ENCODE measurements at regions not wholly inside any gene's neighbourhood (a gene's known extent, or its start where the extent isn't known, plus 50 kb on each side); places are given as distances from the start of the nearest gene placed in this dataset.

DNA sequence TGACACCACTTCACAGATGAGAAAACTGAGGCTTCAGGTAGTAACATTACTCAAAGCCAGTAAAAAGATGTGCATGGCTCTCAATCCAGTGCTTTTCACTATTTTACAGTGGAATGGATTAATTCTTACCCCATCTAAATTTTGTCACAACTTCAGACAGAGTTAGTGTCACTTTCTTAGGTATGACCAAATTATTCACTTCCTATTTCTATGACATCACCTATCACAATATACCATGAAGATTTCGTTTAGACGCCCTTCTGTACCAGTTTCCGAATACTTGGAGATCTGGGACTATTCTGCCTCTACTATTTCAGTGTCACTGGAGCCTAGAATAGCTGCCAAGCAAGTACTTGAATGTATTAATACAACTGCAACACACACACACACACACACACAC is 437.5 kb downstream of the KLF12 start:
- peaks cover 0 to 26% (median 6%) of the 10 kb centered on the region in 3 donors for H3K36me3 ChIP-seq
- TF ChIP-seq EP300 (IDR thresholded peaks at IDR 0.05) (no peak), CTCF (IDR thresholded peaks at IDR 0.05) (no peak)
- WGBS, 2 donors, result 98 to 100% methylated on average over 3 of the region's 3 CpGs
- H3K4me1 ChIP-seq, result peaks cover 0 to 9% (median 0%) of the 10 kb centered on the region in 4 donors
- no peak for DNase-seq (ENCODE audit: low spot score in 2 of 2)
- no peaks in the 10 kb centered on the region for H3K27me3 ChIP-seq
- no peak overlapping the region for H3K27ac ChIP-seq
- H3K4me3 ChIP-seq, result no peak overlapping the region
- H3K9me3 ChIP-seq, result no peaks in the 10 kb centered on the region

GRCh38 chr13:73696271-73696670 is 437.9 kb downstream of the KLF12 start:
- no peak for DNase-seq (ENCODE audit: low spot score in 2 of 2)
- no peak overlapping the region for H3K27ac ChIP-seq
- peaks cover 0 to 26% (median 6%) of the 10 kb centered on the region in 3 donors for H3K36me3 ChIP-seq
- H3K27me3 ChIP-seq, result no peaks in the 10 kb centered on the region
- H3K9me3 ChIP-seq, result no peaks in the 10 kb centered on the region
- TF ChIP-seq EP300 (IDR thresholded peaks at IDR 0.05) (no peak), CTCF (IDR thresholded peaks at IDR 0.05) (no peak), POLR2A (IDR thresholded peaks at IDR 0.05) (no peak)
- 75 to 87% methylated on average over 2 of the region's 2 CpGs for WGBS, 2 donors
- H3K4me1 ChIP-seq, result peaks cover 0 to 9% (median 0%) of the 10 kb centered on the region in 4 donors
- no peak overlapping the region for H3K4me3 ChIP-seq

- Histone ChIP-seq H3K4me1 (peaks cover 0 to 9% (median 0%) of the 10 kb centered on the region in 4 donors), H3K27me3 (no peaks in the 10 kb centered on the region), H3K4me3 (no peak overlapping the region), H3K27ac (no peak overlapping the region), H3K36me3 (peaks cover 0 to 26% (median 6%) of the 10 kb centered on the region in 3 donors), H3K9me3 (no peaks in the 10 kb centered on the region)
- TF ChIP-seq CTCF (IDR thresholded peaks at IDR 0.05) (no peak), EP300 (IDR thresholded peaks at IDR 0.05) (no peak), POLR2A (IDR thresholded peaks at IDR 0.05) (no peak)
- no peak for DNase-seq (ENCODE audit: low spot score in 2 of 2)
- 97 to 99% methylated on average over 14 of the region's 14 CpGs for WGBS, 2 donors
These were observed 438.9 kb downstream of the KLF12 start for GRCh38 chr13:73695325-73695724.

DNA sequence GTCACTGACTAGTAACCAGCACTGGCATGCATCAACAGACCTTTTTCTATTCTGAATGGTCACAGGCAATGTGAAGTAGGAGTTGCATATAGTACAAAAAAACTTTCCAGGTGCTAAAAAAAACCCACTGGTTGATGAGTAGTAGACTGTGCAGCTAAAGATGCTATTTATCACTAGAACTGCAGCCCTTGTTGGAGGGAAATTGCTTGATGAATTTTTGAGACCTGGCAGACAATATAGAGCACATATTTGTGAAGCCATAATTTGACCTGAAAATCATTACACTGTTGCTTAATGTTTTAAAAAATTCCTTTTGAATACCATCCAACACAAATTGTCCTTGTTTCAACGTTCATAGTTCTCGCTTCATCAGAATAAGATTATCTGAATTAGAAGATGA is 441.0 kb downstream of the KLF12 start:
- Histone ChIP-seq H3K36me3 (peaks cover 0 to 26% (median 6%) of the 10 kb centered on the region in 3 donors), H3K27ac (no peak overlapping the region), H3K9me3 (no peaks in the 10 kb centered on the region), H3K27me3 (no peaks in the 10 kb centered on the region), H3K4me1 (peaks cover 0 to 9% (median 0%) of the 10 kb centered on the region in 4 donors), H3K4me3 (no peak overlapping the region)
- TF ChIP-seq EP300 (IDR thresholded peaks at IDR 0.05) (no peak), CTCF (IDR thresholded peaks at IDR 0.05) (no peak), POLR2A (IDR thresholded peaks at IDR 0.05) (no peak)
- 52 to 56% methylated on average over 2 of the region's 2 CpGs for WGBS, 2 donors
- DNase-seq (ENCODE audit: low spot score in 2 of 2), result no peak

DNA sequence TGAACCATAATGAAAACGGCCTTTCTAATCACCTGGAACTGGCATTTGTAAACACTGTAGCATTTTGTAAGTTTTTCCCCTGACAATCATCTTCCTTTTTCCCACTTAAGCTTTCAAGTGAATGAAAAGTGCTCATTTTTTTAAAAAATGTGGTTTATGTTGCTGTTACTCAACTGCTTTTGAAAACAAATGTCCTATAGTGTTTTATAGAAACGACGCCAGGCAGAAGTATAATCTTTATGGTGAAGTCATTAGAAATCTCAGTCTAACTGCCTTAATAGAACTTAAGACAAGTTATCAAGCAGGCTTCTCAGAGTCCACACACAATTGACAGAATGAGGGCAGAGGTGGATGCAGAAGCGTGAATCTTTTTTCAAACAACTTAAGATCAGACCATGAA is 442.3 kb downstream of the KLF12 start:
- DNase-seq (ENCODE audit: low spot score in 2 of 2), result no peak
- TF ChIP-seq EP300 (IDR thresholded peaks at IDR 0.05) (no peak), POLR2A (IDR thresholded peaks at IDR 0.05) (no peak), CTCF (IDR thresholded peaks at IDR 0.05) (no peak)
- Histone ChIP-seq H3K27ac (no peak overlapping the region), H3K27me3 (no peaks in the 10 kb centered on the region), H3K36me3 (peaks cover 0 to 26% (median 6%) of the 10 kb centered on the region in 3 donors), H3K9me3 (no peaks in the 10 kb centered on the region), H3K4me1 (peaks cover 0 to 9% (median 0%) of the 10 kb centered on the region in 4 donors), H3K4me3 (no peak overlapping the region)
- 61 to 68% methylated on average over 4 of the region's 4 CpGs for WGBS, 2 donors
